SK-N-MC (cell line): ENCODE measurements at regions not wholly inside any gene's neighbourhood (a gene's known extent, or its start where the extent isn't known, plus 50 kb on each side); places are given as distances from the start of the nearest gene placed in this dataset.

Experiments
- EZH2 ChIP-seq: fragments of 200-600 bp; sonication (generic); IDR thresholded peaks from one replicate; pipeline ENCODE4 v1.6.1; 2017; ENCODE audit warnings: antibody characterized with exemption
- FOXP2 ChIP-seq: optimal IDR thresholded peaks from 2 replicates; pipeline ENCODE3; 2011; ENCODE audit warnings: mild to moderate bottlenecking, moderate library complexity; ENCODE audit not compliant: insufficient read depth; ENCODE audit errors: extremely low read length, control extremely low read depth
- POLR2AphosphoS5 ChIP-seq: IDR thresholded peaks from 2 replicates; pipeline ENCODE4 v1.6.1; 2012; ENCODE audit warnings: mild to moderate bottlenecking, low read depth, low read length, borderline replicate concordance

GRCh38 chr10:6349846-6350535 lies 147.3 kb downstream of the PFKFB3 start:
- no peak for TF ChIP-seq EZH2
- no peak for TF ChIP-seq POLR2AphosphoS5
- no peak for TF ChIP-seq FOXP2
